ENCODE measurements at regions not wholly inside any gene's neighbourhood (a gene's known extent, or its start where the extent isn't known, plus 50 kb on each side); places are given as distances from the start of the nearest gene placed in this dataset.

DNA sequence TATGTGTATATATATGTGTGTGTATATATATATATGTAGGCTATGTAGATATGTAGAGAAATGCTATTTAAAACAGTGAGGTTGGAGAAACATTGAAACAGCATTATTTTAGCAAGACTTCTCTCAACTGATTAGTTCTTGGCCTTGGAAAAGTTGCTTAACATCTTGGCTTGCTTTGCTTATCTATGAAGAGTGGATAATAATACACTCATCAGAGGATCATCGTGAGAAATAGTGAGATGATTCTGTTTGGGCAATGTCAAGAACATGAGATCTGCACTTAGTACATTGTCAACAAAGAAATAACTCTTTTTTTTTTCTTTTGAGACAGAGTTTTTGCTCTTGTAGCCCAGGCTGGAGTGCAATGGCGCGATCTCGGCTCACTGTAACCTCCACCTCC is 128.3 kb downstream of the KLF5 start:
- no peaks in the 10 kb centered on the region for H3K27me3 ChIP-seq (ENCODE audit: control insufficient read depth, insufficient read depth, low read length)
- no peaks in the 10 kb centered on the region for H3K36me3 ChIP-seq (ENCODE audit: control insufficient read depth, insufficient read depth, low read length)
- TF ChIP-seq, protein P1, sequence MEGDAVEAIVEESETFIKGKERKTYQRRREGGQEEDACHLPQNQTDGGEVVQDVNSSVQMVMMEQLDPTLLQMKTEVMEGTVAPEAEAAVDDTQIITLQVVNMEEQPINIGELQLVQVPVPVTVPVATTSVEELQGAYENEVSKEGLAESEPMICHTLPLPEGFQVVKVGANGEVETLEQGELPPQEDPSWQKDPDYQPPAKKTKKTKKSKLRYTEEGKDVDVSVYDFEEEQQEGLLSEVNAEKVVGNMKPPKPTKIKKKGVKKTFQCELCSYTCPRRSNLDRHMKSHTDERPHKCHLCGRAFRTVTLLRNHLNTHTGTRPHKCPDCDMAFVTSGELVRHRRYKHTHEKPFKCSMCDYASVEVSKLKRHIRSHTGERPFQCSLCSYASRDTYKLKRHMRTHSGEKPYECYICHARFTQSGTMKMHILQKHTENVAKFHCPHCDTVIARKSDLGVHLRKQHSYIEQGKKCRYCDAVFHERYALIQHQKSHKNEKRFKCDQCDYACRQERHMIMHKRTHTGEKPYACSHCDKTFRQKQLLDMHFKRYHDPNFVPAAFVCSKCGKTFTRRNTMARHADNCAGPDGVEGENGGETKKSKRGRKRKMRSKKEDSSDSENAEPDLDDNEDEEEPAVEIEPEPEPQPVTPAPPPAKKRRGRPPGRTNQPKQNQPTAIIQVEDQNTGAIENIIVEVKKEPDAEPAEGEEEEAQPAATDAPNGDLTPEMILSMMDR (IDR thresholded peaks at IDR 0.05) = no peak
- H3K27ac ChIP-seq = no peak overlapping the region
- no peak overlapping the region for H3K4me3 ChIP-seq (ENCODE audit: low read depth, low read length)
- H3K4me1 ChIP-seq = no peaks in the 10 kb centered on the region
- H3K79me2 ChIP-seq = no peaks in the 10 kb centered on the region
- no peak overlapping the region for H2AFZ ChIP-seq
- no peaks in the 10 kb centered on the region for H3K9me3 ChIP-seq (ENCODE audit: control insufficient read depth, low read length)
- no peak overlapping the region for H3K4me2 ChIP-seq (ENCODE audit: low read length)
- H3K9ac ChIP-seq = no peak overlapping the region

DNA sequence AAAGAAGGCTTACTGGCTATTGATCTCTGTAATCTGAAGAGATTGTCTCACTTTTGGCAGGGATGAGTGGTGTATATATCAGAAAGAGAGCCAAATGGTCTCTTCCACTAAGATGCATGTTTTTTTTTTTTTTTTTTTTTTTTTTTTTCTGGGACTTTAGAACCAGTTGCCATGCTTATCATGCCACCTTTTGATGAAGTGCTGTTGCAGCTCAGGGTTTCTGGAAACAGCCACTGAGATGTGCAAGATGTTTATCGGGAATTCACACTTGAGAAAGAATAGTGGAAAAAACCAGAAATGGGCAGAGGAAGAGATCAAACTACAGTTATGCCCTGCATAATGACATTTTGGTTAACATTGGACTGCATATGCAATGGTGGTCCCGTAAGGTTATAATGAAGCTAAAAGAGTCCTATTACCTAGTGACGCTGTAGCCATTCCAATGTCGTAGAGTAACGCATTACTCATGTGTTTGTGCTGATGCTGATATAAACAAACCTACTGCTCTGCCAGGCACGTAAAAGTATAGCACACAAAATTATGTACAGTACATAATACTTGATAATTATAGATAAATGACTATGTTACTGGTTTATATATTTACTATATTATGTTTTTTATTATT is 121.0 kb downstream of the KLF5 start:
- Histone ChIP-seq H3K4me3 (ENCODE audit: low read depth, low read length) (no peak overlapping the region), H3K4me2 (ENCODE audit: low read length) (no peak overlapping the region), H3K36me3 (ENCODE audit: control insufficient read depth, insufficient read depth, low read length) (no peaks in the 10 kb centered on the region), H3K9me3 (ENCODE audit: control insufficient read depth, low read length) (no peaks in the 10 kb centered on the region), H3K27me3 (ENCODE audit: control insufficient read depth, insufficient read depth, low read length) (no peaks in the 10 kb centered on the region), H3K4me1 (no peaks in the 10 kb centered on the region), H3K27ac (no peak overlapping the region), H3K79me2 (no peaks in the 10 kb centered on the region), H3K9ac (no peak overlapping the region), H2AFZ (no peak overlapping the region)
- TF ChIP-seq, protein P1 (IDR thresholded peaks at IDR 0.05) = no peak

DNA sequence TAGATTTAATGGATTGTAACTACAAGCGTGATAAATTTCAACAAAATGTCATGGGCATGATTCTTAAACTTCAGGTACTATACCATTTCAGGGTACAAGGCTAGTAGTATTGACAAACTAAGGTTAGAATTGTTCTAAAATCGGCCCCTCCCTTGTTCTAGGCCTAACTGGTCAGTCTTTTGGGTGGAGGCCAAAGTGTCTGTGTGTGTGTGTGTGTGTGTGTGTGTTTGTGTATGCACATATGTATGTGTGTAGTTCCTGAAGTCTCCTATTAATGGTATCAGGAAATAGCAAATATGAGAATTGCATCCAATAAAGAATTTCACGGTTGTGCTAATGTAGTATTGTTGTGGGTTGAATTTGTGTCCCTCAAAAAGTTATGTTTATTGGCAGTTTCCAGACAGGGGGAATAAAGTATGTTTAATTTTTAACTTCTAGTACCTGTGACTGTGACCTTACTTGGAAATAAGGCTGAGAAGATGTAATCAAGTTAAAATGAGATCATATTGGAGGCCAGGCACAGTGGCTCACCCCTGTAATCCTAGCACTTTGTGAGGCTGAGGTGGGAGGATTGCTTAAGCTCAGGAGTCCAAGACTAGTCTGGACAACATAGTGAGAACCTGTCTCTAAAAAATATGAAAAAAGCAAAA is 119.2 kb downstream of the KLF5 start:
- no peak overlapping the region for H3K4me2 ChIP-seq (ENCODE audit: low read length)
- no peak overlapping the region for H2AFZ ChIP-seq
- no peaks in the 10 kb centered on the region for H3K79me2 ChIP-seq
- H3K4me3 ChIP-seq (ENCODE audit: low read depth, low read length) = no peak overlapping the region
- no peaks in the 10 kb centered on the region for H3K9me3 ChIP-seq (ENCODE audit: control insufficient read depth, low read length)
- no peaks in the 10 kb centered on the region for H3K4me1 ChIP-seq
- H3K36me3 ChIP-seq (ENCODE audit: control insufficient read depth, insufficient read depth, low read length) = no peaks in the 10 kb centered on the region
- no peaks in the 10 kb centered on the region for H3K27me3 ChIP-seq (ENCODE audit: control insufficient read depth, insufficient read depth, low read length)
- TF ChIP-seq, protein P1 (IDR thresholded peaks at IDR 0.05) = no peak
- no peak overlapping the region for H3K27ac ChIP-seq
- H3K9ac ChIP-seq = no peak overlapping the region

DNA sequence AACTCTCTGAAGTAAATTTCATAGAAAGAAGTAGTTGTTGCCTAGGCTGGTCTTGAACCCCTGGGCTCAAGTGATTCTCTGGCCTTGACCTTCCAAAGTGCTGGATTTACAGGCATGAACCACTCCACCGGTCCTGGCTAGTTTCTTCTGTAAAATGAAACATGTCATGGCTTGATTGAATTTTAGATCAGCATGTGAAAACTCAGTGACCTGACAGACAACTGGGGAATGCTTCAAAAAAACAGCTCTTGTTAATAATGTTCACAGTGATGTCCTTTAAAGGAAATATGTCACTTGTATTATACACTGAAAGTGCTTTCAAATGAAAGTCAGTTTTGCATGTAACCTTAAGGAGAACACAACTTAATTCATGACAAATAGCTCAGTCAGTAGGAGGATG is 118.2 kb downstream of the KLF5 start:
- H3K4me3 ChIP-seq (ENCODE audit: low read depth, low read length) = no peak overlapping the region
- no peaks in the 10 kb centered on the region for H3K36me3 ChIP-seq (ENCODE audit: control insufficient read depth, insufficient read depth, low read length)
- H3K4me2 ChIP-seq (ENCODE audit: low read length) = no peak overlapping the region
- H3K27ac ChIP-seq = no peak overlapping the region
- TF ChIP-seq, protein P1 (IDR thresholded peaks at IDR 0.05) = no peak
- H2AFZ ChIP-seq = no peak overlapping the region
- H3K9me3 ChIP-seq (ENCODE audit: control insufficient read depth, low read length) = no peaks in the 10 kb centered on the region
- no peaks in the 10 kb centered on the region for H3K4me1 ChIP-seq
- no peaks in the 10 kb centered on the region for H3K79me2 ChIP-seq
- no peak overlapping the region for H3K9ac ChIP-seq
- H3K27me3 ChIP-seq (ENCODE audit: control insufficient read depth, insufficient read depth, low read length) = no peaks in the 10 kb centered on the region

DNA sequence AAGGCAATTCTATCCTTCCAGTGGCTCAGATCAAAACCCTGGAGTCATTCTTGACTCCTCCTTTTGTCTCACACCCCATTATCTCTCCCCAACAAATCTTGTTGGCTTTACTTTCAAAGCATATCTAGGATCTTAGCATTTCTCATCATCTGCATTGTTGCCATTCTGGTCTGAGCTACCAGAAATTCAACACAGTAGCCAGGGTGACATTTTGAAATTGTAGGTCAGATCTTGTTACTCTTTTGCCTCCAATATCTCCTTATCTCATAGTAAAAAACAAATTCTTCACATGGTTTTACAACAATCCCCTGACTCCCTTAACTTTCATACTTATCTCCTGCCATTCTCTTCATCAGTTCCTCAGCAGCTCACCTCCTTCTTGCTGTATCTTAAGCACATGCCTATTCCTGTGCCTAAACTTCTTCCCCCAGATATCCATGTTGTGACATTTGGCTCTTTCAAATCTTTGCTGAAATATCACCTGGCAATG is 115.8 kb downstream of the KLF5 start:
- TF ChIP-seq, protein P1 (IDR thresholded peaks at IDR 0.05) = no peak
- no peak overlapping the region for H2AFZ ChIP-seq
- no peaks in the 10 kb centered on the region for H3K9me3 ChIP-seq (ENCODE audit: control insufficient read depth, low read length)

More for the DNA sequence above, 115.8 kb downstream of the KLF5 start:
- no peak overlapping the region for H3K9ac ChIP-seq
- H3K27me3 ChIP-seq (ENCODE audit: control insufficient read depth, insufficient read depth, low read length) = no peaks in the 10 kb centered on the region
- H3K36me3 ChIP-seq (ENCODE audit: control insufficient read depth, insufficient read depth, low read length) = no peaks in the 10 kb centered on the region
- no peak overlapping the region for H3K4me3 ChIP-seq (ENCODE audit: low read depth, low read length)
- no peak overlapping the region for H3K27ac ChIP-seq
- H3K4me1 ChIP-seq = no peaks in the 10 kb centered on the region
- H3K79me2 ChIP-seq = no peaks in the 10 kb centered on the region
- H3K4me2 ChIP-seq (ENCODE audit: low read length) = no peak overlapping the region
